HepG2 (cell line): ENCODE measurements at regions not wholly inside any gene's neighbourhood (a gene's known extent, or its start where the extent isn't known, plus 50 kb on each side); places are given as distances from the start of the nearest gene placed in this dataset.

Source experiments
- ATAC-seq: fragments of 200-7000 bp; cut with Tn5 transposase; 3 replicates; pipeline ENCODE4 v1.9.1; 2020; ENCODE audit warnings: mild to moderate bottlenecking, moderate library complexity
- BruUV-seq: library from RNA; stranded (reverse); fragments of 400-500 nt; replicated peaks from 2 replicates; lab custom pipeline; 2021; lab: Mats Ljungman, UMichigan
- CTCF ChIA-PET: fragments of 300-600 bp; formaldehyde crosslinking; extraction: SDS; loops from one replicate; lab custom pipeline; 2021; ENCODE audit warnings: low total read pairs, inconsistent platforms, low intra/inter-chr PET ratio; lab: Yijun Ruan, JAX
- POLR2A ChIA-PET: fragments of 350-600 bp; sonication (Branson Sonifier 250); formaldehyde crosslinking; loops from one replicate; lab custom pipeline; 2020; ENCODE audit warnings: antibody characterized with exemption, inconsistent platforms; lab: Yijun Ruan, JAX
- DNase-seq: peaks from one replicate; pipeline ENCODE4 v3.0.0-alpha.2; 2015; ENCODE audit warnings: low spot score
- FAIRE-seq: peaks from 3 replicates; lab custom pipeline; 2011; peaks lifted over from hg19 to GRCh38; lab: Jason Lieb, UNC
- H2AFZ ChIP-seq: one replicate; pipeline ENCODE4 v1.6.1; 2011; ENCODE audit warnings: low read length, inconsistent platforms
- H3K27ac ChIP-seq: fragments of 300-600 bp; 3 replicates; pipeline ENCODE4 v1.8.0; 2011; ENCODE audit warnings: mixed run types, mild to moderate bottlenecking, mixed read lengths, low read length, inconsistent platforms; ENCODE audit not compliant: insufficient read depth; ENCODE audit errors: extremely low read length
- H3K27me3 ChIP-seq, 2 experiments: fragments of 200-600 bp in 1 of 2; 2 replicates in 1 of 2; 3 replicates in 1 of 2; pipeline versions ENCODE4 v1.6.0 to v1.8.0; 2011; ENCODE audit warnings: low read length in 2 of 2, mild to moderate bottlenecking in 2 of 2, moderate library complexity in 2 of 2, inconsistent platforms in 1 of 2; ENCODE audit not compliant: insufficient read depth in 2 of 2, control insufficient read depth in 1 of 2
- H3K36me3 ChIP-seq, 2 experiments: fragments of 200-600 bp in 1 of 2; replicated peaks in 1 of 2; 2 replicates in 1 of 2; 3 replicates in 1 of 2; pipeline versions ENCODE4 v1.5.1 to v1.8.0; 2011; ENCODE audit warnings: low read length in 2 of 2, inconsistent platforms in 1 of 2; ENCODE audit not compliant: insufficient read depth in 2 of 2, control insufficient read depth in 1 of 2
- H3K4me1 ChIP-seq: 2 replicates; pipeline ENCODE4 v1.5.1; 2012; ENCODE audit warnings: low read length, inconsistent platforms; ENCODE audit not compliant: insufficient read depth
- H3K4me2 ChIP-seq: 2 replicates; pipeline ENCODE4 v1.6.0; 2011; ENCODE audit warnings: low read depth, low read length, inconsistent platforms
- H3K4me3 ChIP-seq, 3 experiments: fragments of 200-600 bp in 1 of 3; sonication (generic), shearing (Covaris generic) in 1 of 3; replicated peaks in 1 of 3; 2 replicates each; pipeline ENCODE4 v1.5.1; 2011 to 2016; ENCODE audit warnings: low read length in 3 of 3, inconsistent platforms in 2 of 3, low read depth in 2 of 3, mild to moderate bottlenecking in 2 of 3, control low read depth in 1 of 3, mixed read lengths in 1 of 3; ENCODE audit not compliant: insufficient read depth in 1 of 3
- H3K79me2 ChIP-seq: one replicate; pipeline ENCODE4 v1.6.1; 2011; ENCODE audit warnings: low read length, inconsistent platforms; ENCODE audit not compliant: insufficient read depth
- H3K9ac ChIP-seq: 2 replicates; pipeline ENCODE4 v1.6.0; 2011; ENCODE audit warnings: mild to moderate bottlenecking, low read depth, low read length, inconsistent platforms; ENCODE audit not compliant: insufficient read depth
- H3K9me3 ChIP-seq: 2 replicates; pipeline ENCODE4 v1.5.1; 2012; ENCODE audit warnings: mild to moderate bottlenecking, low read length
- H4K20me1 ChIP-seq: 2 replicates; pipeline ENCODE4 v1.6.0; 2011; ENCODE audit warnings: inconsistent platforms, mild to moderate bottlenecking, low read length, moderate library complexity; ENCODE audit not compliant: insufficient read depth
- KDM3A ChIP-seq: IDR thresholded peaks from 2 replicates; pipeline ENCODE4 v1.6.1; 2018; ENCODE audit warnings: low read depth, missing compliant biosample characterization
- KLF6 ChIP-seq: IDR thresholded peaks from 2 replicates; pipeline ENCODE4 v1.8.0; 2016; ENCODE audit warnings: missing biosample characterization, missing genetic modification reagents
- MED8 ChIP-seq: sonication (generic); formaldehyde crosslinking; IDR thresholded peaks from 2 replicates; pipeline ENCODE4 v1.8.1; 2023; ENCODE audit warnings: mild to moderate bottlenecking, missing genetic modification reagents; ENCODE audit not compliant: insufficient replicate concordance
- POLR2AphosphoS5 ChIP-seq: IDR thresholded peaks from 2 replicates; pipeline ENCODE4 v1.6.1; 2012; ENCODE audit warnings: low read depth, low read length
- SETDB1 ChIP-seq: sonication (generic); formaldehyde crosslinking; IDR thresholded peaks from 2 replicates; pipeline ENCODE4 v1.5.1; 2020; ENCODE audit warnings: missing genetic modification reagents, mild to moderate bottlenecking, borderline replicate concordance
- TBP ChIP-seq: sonication (generic); formaldehyde crosslinking; IDR thresholded peaks from 2 replicates; pipeline ENCODE4 v1.5.0; 2020; ENCODE audit warnings: missing genetic modification reagents
- TEAD3 ChIP-seq: optimal IDR thresholded peaks from 2 replicates; pipeline ENCODE3; 2016; ENCODE audit warnings: borderline replicate concordance
- ZNF431 ChIP-seq: sonication (generic); formaldehyde crosslinking; IDR thresholded peaks from 2 replicates; pipeline ENCODE4 v1.9.0; 2022; ENCODE audit warnings: missing genetic modification reagents, low read depth, mild to moderate bottlenecking, borderline replicate concordance
- ZNF552 ChIP-seq: sonication (generic); formaldehyde crosslinking; IDR thresholded peaks from 2 replicates; pipeline ENCODE4 v1.9.0; 2022; ENCODE audit warnings: missing genetic modification reagents, mild to moderate bottlenecking, borderline replicate concordance
- ZNF772 ChIP-seq: sonication (generic); formaldehyde crosslinking; IDR thresholded peaks from 2 replicates; pipeline ENCODE4 v1.5.0; 2020; ENCODE audit warnings: mild to moderate bottlenecking, missing genetic modification reagents
- ZNF83 ChIP-seq: sonication (generic); formaldehyde crosslinking; IDR thresholded peaks from 2 replicates; pipeline ENCODE4 v1.4.0; 2020; ENCODE audit warnings: missing genetic modification reagents, mild to moderate bottlenecking, borderline replicate concordance
- in situ Hi-C: cut with HindIII; loops from 2 replicates; pipeline ENCODE4 v1.10.0; 2017; ENCODE audit warnings: low pct_unique_long_range_greater_than_20kb; ENCODE audit not compliant: extremely low pct_ligation_motif_present
- intact Hi-C: fragments of 100-400 bp; cut with micrococcal nuclease; formaldehyde crosslinking; loops from one replicate; pipeline ENCODE4 v1.10.0; 2022; ENCODE audit not compliant: unreplicated experiment
- TF ChIP-seq, protein P1 (sequence below): sonication (generic); formaldehyde crosslinking; IDR thresholded peaks from 2 replicates; pipeline ENCODE4 v1.5.1; 2020; ENCODE audit warnings: missing genetic modification reagents, mild to moderate bottlenecking, borderline replicate concordance
- TF ChIP-seq, protein P2 (sequence below): sonication (generic); formaldehyde crosslinking; IDR thresholded peaks from 2 replicates; pipeline ENCODE4 v1.5.0; 2020; ENCODE audit warnings: mild to moderate bottlenecking, missing genetic modification reagents, borderline replicate concordance

DNA sequence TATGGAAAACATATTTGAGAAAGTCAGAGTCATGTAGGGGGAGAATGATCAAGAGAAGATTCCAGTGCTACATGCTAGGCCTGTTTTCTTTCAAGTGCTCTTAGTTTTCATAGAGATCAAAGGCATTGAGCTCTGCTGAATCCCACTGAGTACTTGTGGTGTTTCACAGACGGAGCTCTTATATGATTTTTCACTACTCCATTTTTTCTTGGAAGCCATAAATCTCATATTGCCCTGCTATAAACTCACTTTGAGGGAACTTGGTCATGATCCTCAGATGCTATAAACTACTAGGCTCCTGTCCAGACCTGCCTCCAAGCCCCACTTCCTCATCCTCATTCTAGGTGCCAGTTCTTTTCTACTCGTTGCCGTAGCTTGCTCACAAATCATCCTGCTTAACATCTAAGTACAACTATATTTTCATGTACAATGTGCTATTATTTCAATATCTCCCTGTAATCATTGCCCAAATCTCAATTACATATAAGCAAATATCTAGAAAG, 180.8 kb upstream of the CCDC179 start (continued):
- TF ChIP-seq KLF6 (CRISPR knock-in tag) (no peak), MED8 (CRISPR knock-in tag) (no peak)

DNA sequence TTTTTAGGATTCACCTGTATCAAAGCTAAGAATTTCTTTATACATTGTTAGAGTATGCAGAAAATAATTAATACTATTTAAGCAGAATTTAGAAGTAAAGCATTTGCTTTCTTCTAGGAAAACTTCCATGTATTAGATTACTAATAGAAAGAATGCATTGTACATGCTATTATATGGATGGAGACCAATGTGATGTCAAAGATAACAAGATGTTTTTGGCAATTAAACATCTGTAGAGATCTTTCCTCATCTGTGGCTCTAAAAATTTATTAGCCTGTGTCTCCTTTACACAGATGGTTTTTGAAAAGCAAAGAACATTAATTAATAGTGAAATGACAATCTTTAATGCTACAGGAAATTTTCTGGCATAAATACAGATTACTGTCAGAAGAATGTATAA, 198.4 kb upstream of the CCDC179 start:
- H2AFZ ChIP-seq, result no peak overlapping the region
- H3K27ac ChIP-seq, result no peak overlapping the region
- H3K9ac ChIP-seq, result no peak overlapping the region
- H3K9me3 ChIP-seq, result no peaks in the 10 kb centered on the region
- ATAC-seq, result no peak
- ChIA-PET CTCF (no interaction called here), POLR2A (no interaction called here)
- intact Hi-C loops, result no loop called here
- H3K36me3 ChIP-seq, result no peaks in the 10 kb centered on the region
- BruUV-seq, result no TSS peak
- H3K27me3 ChIP-seq, result no peaks in the 10 kb centered on the region
- no peak overlapping the region for H3K4me2 ChIP-seq
- no peak overlapping the region for H3K4me3 ChIP-seq
- FAIRE-seq, result no peak
- H4K20me1 ChIP-seq, result no peaks in the 10 kb centered on the region
- no peaks in the 10 kb centered on the region for H3K4me1 ChIP-seq
- H3K79me2 ChIP-seq, result no peaks in the 10 kb centered on the region
- in situ Hi-C loops, result no loop called here
- no peak for DNase-seq
- TF ChIP-seq ZNF772 (CRISPR knock-in tag) (no peak), SETDB1 (CRISPR knock-in tag) (no peak), KDM3A (no peak), ZNF83 (CRISPR knock-in tag) (no peak), TEAD3 (CRISPR knock-in tag) (no peak), POLR2AphosphoS5 (no peak), TBP (CRISPR knock-in tag) (no peak), ZNF431 (CRISPR knock-in tag) (no peak), ZNF552 (CRISPR knock-in tag) (no peak)
- TF ChIP-seq, protein P1, sequence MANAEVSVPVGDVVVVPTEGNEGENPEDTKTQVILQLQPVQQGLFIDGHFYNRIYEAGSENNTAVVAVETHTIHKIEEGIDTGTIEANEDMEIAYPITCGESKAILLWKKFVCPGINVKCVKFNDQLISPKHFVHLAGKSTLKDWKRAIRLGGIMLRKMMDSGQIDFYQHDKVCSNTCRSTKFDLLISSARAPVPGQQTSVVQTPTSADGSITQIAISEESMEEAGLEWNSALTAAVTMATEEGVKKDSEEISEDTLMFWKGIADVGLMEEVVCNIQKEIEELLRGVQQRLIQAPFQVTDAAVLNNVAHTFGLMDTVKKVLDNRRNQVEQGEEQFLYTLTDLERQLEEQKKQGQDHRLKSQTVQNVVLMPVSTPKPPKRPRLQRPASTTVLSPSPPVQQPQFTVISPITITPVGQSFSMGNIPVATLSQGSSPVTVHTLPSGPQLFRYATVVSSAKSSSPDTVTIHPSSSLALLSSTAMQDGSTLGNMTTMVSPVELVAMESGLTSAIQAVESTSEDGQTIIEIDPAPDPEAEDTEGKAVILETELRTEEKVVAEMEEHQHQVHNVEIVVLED (CRISPR knock-in tag), result no peak
- TF ChIP-seq, protein P2, sequence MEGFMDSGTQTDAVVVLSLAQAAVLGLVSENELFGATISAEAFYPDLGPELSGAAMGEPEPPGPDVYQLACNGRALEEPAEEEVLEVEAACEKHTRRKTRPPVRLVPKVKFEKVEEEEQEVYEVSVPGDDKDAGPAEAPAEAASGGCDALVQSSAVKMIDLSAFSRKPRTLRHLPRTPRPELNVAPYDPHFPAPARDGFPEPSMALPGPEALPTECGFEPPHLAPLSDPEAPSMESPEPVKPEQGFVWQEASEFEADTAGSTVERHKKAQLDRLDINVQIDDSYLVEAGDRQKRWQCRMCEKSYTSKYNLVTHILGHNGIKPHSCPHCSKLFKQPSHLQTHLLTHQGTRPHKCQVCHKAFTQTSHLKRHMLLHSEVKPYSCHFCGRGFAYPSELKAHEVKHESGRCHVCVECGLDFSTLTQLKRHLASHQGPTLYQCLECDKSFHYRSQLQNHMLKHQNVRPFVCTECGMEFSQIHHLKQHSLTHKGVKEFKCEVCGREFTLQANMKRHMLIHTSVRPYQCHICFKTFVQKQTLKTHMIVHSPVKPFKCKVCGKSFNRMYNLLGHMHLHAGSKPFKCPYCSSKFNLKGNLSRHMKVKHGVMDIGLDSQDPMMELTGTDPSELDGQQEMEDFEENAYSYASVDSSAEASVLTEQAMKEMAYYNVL, result no peak
- TF ChIP-seq, all 625 proteins: peak for 0
